ENCODE measurements at regions not wholly inside any gene's neighbourhood (a gene's known extent, or its start where the extent isn't known, plus 50 kb on each side); places are given as distances from the start of the nearest gene placed in this dataset.

- ATAC-seq (ENCODE audit: insufficient read depth, low FRiP score) (peak; percentile 86), DNase-seq (peak; percentile 89 to 93 (median 91))
- Histone ChIP-seq H3K27me3 (ENCODE audit: control insufficient read depth in 3 of 3, insufficient read depth in 3 of 3, low read length in 2 of 3) (peaks cover 0 to 92% (median 86%) of the 10 kb centered on the region in 3 donors), H3K4me3 (no peak overlapping the region), H3K36me3 (ENCODE audit: control insufficient read depth in 4 of 4, insufficient read depth in 4 of 4, low read length in 4 of 4) (no peaks in the 10 kb centered on the region), H3K4me1 (ENCODE audit: control insufficient read depth in 5 of 5, insufficient read depth in 5 of 5, low read length in 5 of 5) (peaks cover 0 to 15% (median 8%) of the 10 kb centered on the region in 5 donors), H3K27ac (ENCODE audit: low read depth in 1 of 2, low read length in 1 of 2) (no peak overlapping the region), H3K9ac (ENCODE audit: insufficient read depth in 1 of 2, low read length in 2 of 2) (no peak overlapping the region), H3K9me3 (ENCODE audit: control insufficient read depth in 4 of 4, insufficient read depth in 3 of 4, low read length in 3 of 4) (peaks cover 0 to 12% (median 0%) of the 10 kb centered on the region in 4 donors)
- WGBS, 2 donors, result 1 to 2% methylated on average over 15 of the region's 15 CpGs
- TF ChIP-seq CTCF (IDR thresholded peaks at IDR 0.05; ENCODE audit: control extremely low read depth, extremely low read depth), result no peak
Observed at GRCh38 chr1:98048244-98048643, 127.4 kb upstream of the DPYD start.

GRCh38 chr1:98047171-98047570 is 126.3 kb upstream of the DPYD start:
- no peak overlapping the region for H3K4me3 ChIP-seq
- DNase-seq (no peak), ATAC-seq (ENCODE audit: insufficient read depth, low FRiP score) (no peak)
- no peak overlapping the region for H3K9ac ChIP-seq (ENCODE audit: insufficient read depth in 1 of 2, low read length in 2 of 2)
- peaks cover 0 to 12% (median 3%) of the 10 kb centered on the region in 5 donors for H3K4me1 ChIP-seq (ENCODE audit: control insufficient read depth in 5 of 5, insufficient read depth in 5 of 5, low read length in 5 of 5)
- peaks cover 0 to 12% (median 0%) of the 10 kb centered on the region in 4 donors for H3K9me3 ChIP-seq (ENCODE audit: control insufficient read depth in 4 of 4, insufficient read depth in 3 of 4, low read length in 3 of 4)
- no peaks in the 10 kb centered on the region for H3K36me3 ChIP-seq (ENCODE audit: control insufficient read depth in 4 of 4, insufficient read depth in 4 of 4, low read length in 4 of 4)
- no peak for TF ChIP-seq CTCF (IDR thresholded peaks at IDR 0.05; ENCODE audit: control extremely low read depth, extremely low read depth)
- peaks cover 0 to 90% (median 82%) of the 10 kb centered on the region in 3 donors for H3K27me3 ChIP-seq (ENCODE audit: control insufficient read depth in 3 of 3, insufficient read depth in 3 of 3, low read length in 2 of 3)
- no peak overlapping the region for H3K27ac ChIP-seq (ENCODE audit: low read depth in 1 of 2, low read length in 1 of 2)
- 50 to 51% methylated on average over 1 of the region's 1 CpG for WGBS, 2 donors

- no peak for ATAC-seq (ENCODE audit: insufficient read depth, low FRiP score)
- WGBS, 2 donors, result 4% methylated on average over 51 of the region's 51 CpGs
- H3K27me3 ChIP-seq (ENCODE audit: control insufficient read depth in 3 of 3, insufficient read depth in 3 of 3, low read length in 2 of 3), result peaks cover 0 to 82% (median 78%) of the 10 kb centered on the region in 3 donors
Observed at GRCh38 chr1:98045767-98046641, 125.2 kb upstream of the DPYD start.

More at GRCh38 chr1:98045767-98046641, 125.2 kb upstream of the DPYD start:
- DNase-seq, result peak in 2 of 3 donors; percentile 31 to 34
- Histone ChIP-seq H3K9me3 (ENCODE audit: control insufficient read depth in 4 of 4, insufficient read depth in 3 of 4, low read length in 3 of 4) (peaks cover 0 to 12% (median 0%) of the 10 kb centered on the region in 4 donors), H3K4me1 (ENCODE audit: control insufficient read depth in 5 of 5, insufficient read depth in 5 of 5, low read length in 5 of 5) (peaks cover 0 to 12% (median 3%) of the 10 kb centered on the region in 5 donors), H3K9ac (ENCODE audit: insufficient read depth in 1 of 2, low read length in 2 of 2) (no peak overlapping the region), H3K4me3 (no peak overlapping the region), H3K36me3 (ENCODE audit: control insufficient read depth in 4 of 4, insufficient read depth in 4 of 4, low read length in 4 of 4) (no peaks in the 10 kb centered on the region), H3K27ac (ENCODE audit: low read depth in 1 of 2, low read length in 1 of 2) (no peak overlapping the region)
- TF ChIP-seq CTCF (IDR thresholded peaks at IDR 0.05; ENCODE audit: control extremely low read depth, extremely low read depth), result no peak
